Stimulated activated CD4-positive, alpha-beta T cell treated with anti-CD3 and anti-CD28 coated beads, Interleukin-12 subunit alpha, Interleukin-12 subunit beta, amount 100 ng/mL, for 24 hours (primary cell): ENCODE measurements at regions not wholly inside any gene's neighbourhood (a gene's known extent, or its start where the extent isn't known, plus 50 kb on each side); places are given as distances from the start of the nearest gene placed in this dataset.

Source experiments
- DNase-seq, 2 experiments: peaks; one replicate each; pipeline ENCODE4 v3.0.0-alpha.2; 2020; ENCODE audit warnings: low read depth in 2 of 2

DNA sequence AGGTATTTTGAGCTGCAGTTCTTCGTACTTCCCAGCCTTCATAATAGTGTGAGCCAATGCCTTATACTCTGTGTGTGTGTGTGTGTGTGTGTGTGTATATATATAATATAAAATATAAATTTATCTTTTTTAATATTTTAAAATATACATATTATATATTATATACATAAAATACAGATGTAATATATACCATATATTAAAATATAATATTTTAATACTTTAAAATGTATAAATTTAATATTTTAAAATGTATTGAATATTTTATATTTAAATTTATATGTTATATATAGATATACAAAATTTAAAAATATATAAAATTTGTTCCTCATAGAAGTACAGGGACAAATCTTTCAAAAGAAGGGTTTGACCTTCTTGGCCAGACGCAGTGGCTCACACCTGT lies 53.7 kb upstream of the CARD18 start:
- no peak for DNase-seq

- DNase-seq, result no peak
Measured at GRCh38 chr11:105192115-105192514, 52.5 kb upstream of the CARD18 start.

DNA sequence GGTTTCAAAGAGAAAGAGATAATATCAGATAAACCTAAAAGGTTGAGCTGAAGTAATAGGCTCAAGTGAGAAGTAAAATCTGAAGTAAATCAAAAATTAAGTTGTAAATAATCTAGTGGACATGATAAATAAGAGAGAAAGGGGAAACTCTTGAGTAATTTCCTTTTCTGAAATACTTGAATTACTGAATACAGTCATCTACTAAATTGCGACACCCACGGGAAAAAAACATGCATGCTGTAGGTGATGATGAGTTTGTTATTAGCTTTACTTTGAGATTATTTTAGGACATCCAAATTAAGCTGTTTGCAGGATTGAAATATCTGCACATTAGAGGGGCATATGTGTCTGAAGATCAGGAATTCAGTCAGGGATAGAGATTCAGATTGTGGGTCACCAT lies 50.0 kb upstream of the CARD18 start:
- no peak for DNase-seq
